ENCODE measurements at regions not wholly inside any gene's neighbourhood (a gene's known extent, or its start where the extent isn't known, plus 50 kb on each side); places are given as distances from the start of the nearest gene placed in this dataset.

GRCh38 chr5:68628082-68628814, 412.7 kb downstream of the PIK3R1 start:
- TF ChIP-seq CTCF (IDR thresholded peaks at IDR 0.05), result no peak
- TF ChIP-seq EZH2 (IDR thresholded peaks at IDR 0.05), result no peak

Data from neural progenitor cell (in vitro differentiated cells).